HG02970 (cell line): ENCODE measurements at regions not wholly inside any gene's neighbourhood (a gene's known extent, or its start where the extent isn't known, plus 50 kb on each side); places are given as distances from the start of the nearest gene placed in this dataset.
"Not testable (repeated sequence)": the region's sequence is repeated elsewhere in the genome, so short reads cannot be mapped to it uniquely, and the experiment has no call there.

Experiments used
- ATAC-seq: cut with Tn5 transposase; IDR thresholded peaks from one replicate; pipeline ENCODE4 v1.9.1; 2021; ENCODE audit warnings: mild to moderate bottlenecking, moderate library complexity, moderate number of reproducible peaks; ENCODE audit not compliant: unreplicated experiment, low FRiP score

DNA sequence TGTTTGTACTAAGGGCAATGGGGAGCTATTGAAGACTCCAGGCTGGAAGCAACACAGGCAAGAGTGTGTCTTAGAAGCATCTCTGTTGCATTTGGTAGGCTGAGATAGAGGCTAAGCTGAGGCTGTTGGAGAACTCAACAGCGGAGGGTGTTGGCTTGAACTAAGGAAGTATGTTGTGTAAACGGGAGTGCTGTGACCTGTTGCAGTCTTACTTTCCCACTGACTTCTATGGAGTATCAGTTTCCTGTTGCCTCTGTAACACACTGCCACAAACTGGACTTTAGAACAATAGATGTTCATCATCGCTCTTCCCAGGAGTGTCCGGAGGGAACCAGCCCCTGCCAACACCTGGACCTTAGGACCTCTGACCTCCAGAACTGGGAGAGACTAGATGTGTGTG lies 181.8 kb downstream of the NPIPB11 start:
- ATAC-seq: not testable (repeated sequence)

DNA sequence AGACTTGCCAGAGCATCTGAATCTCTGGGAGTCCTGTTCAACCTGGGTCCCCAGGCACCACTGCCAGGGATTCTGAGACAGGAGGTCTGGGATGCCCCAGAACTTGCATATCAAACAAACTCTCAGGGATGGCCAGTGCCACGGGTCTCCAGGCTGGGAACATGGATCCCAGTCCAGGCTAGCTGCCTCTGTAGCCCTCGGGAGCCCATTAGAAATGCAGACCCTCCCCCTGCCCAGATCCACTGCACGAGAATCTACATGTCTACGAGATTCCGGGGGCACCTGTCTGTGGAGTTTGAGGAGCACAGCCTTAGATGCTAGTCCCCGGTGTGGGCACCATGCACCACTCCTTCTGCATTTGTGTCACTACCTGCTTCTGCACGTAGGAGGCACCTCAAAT lies 183.9 kb downstream of the NPIPB11 start:
- not testable (repeated sequence) for ATAC-seq

DNA sequence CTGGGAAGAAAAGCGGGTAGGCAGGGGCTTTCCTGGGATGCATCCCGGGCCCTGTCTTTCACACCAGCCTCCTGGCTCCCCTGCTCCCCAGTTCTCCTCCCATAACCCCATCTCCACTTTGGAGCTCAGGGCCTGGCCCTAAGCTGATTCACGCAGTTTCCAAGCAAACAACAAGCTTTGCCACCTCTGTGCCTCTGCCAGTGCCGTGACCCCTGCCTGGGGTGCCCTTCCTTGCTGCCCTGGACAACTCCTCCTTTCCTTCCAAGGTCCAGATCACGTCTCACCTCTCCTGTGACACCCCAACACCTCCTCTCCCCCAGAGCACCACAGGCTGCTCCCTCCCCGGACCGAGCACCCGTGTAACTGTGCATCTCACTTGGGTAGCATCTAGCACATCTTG lies 184.5 kb downstream of the NPIPB11 start:
- not testable (repeated sequence) for ATAC-seq

GRCh38 chr16:29221281-29221955 lies 185.1 kb downstream of the NPIPB11 start:
- ATAC-seq: not testable (repeated sequence)

GRCh38 chr16:29220647-29221191 lies 185.8 kb downstream of the NPIPB11 start:
- not testable (repeated sequence) for ATAC-seq

DNA sequence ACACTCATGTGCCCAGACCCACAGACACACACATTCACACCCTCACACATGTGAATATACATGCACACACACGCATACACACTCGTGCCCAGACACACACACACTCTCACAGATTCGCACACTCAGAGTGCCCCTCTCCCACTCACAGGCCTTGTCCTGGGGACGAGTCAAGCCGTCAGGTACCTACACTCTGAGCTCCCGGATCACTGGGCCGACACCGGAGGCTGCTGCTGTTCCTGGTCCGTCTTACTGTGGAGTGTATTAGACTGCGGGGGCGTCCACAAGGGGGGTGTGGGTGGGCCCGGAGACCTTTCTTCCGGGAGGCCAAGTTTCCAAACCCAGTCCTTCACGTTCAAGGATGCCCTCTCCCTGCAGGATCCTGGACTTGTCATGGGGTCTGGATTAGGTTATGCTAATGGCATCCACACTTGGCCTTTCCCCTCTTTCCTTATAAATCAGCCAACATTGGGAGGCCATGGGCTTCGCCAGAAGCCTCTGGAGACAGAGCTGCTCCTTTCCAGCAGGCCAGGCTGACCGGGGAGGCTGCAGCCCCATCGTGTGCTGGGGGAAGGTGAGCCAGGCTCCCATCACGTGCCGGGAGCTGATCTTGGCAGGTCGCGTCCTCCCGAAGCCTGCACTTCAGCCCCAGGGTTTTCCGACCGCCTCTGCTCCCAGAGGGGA lies 186.4 kb downstream of the NPIPB11 start:
- ATAC-seq: not testable (repeated sequence)

- ATAC-seq: not testable (repeated sequence)
Measured at GRCh38 chr16:29219562-29219961, 186.9 kb downstream of the NPIPB11 start.

- ATAC-seq: not testable (repeated sequence)
Measured at GRCh38 chr16:29218649-29219048, 187.9 kb downstream of the NPIPB11 start.

GRCh38 chr16:29218171-29218570 lies 188.3 kb downstream of the NPIPB11 start:
- not testable (repeated sequence) for ATAC-seq

DNA sequence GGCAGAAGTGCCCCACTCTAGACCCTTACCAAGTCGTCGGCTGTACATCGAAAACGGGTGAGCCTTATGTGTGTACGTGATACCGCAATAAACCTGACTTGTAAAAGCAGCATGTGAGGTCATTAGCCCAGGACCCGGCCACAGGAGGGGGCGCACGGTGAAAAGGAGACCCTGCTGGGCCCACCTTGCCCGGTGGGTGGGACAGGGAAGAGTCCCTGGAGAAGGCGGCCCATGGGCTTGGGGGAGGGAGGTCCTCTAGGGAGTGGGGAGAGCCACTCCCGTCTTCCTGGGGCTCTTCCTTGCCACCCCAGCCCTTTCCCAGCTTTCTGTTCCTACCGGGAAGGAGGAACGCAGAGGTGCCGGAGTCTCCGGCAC lies 188.8 kb downstream of the NPIPB11 start:
- not testable (repeated sequence) for ATAC-seq

DNA sequence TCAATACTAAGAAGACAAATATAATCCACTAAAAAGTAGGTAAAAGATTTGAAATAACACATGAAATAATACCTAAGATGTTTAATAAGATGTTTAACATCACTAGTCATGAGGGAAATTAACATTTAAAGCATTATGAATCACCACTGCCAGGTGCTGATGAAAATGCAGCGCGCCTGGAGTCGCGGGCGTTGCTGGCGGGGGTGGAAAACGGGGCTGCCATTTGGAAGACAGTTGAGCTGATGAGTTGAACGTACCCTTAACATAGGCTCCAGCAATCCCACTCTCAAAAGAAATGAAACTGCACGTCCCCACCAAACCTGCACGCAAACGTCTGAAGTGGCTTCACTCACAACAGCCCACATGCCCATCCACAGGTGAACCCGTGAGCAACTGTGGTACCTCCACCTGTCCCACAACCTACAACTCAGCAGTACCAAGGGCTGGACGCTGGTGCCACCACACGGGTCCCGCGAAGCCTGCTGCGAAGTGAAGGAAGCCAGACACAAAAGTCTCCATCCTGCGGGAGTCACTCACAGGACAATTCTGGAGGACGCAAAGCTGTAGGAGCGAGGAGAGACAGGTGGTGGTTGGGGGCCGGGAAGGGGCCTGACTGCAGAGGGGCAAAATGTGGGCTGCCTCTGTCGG lies 189.3 kb downstream of the NPIPB11 start:
- ATAC-seq: not testable (repeated sequence)

DNA sequence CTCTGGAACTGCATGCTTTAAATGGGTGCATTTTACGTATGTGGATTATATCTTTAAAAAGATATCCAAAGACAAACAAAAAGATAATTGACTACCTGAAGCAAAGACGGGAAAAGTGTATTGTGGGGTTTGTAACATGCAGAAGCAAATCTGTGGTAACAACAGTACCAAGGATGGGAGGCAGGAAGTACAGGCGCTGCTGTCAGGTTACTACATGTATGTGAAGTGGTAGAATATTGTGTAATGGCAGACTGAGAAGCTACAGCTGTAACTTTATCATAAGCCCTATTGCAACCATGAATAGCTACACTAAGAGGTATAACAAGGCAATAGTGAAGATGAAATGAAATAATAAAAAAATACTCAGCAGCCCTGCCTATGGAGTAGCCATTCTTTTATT lies 192.7 kb downstream of the NPIPB11 start:
- ATAC-seq: not testable (repeated sequence)

DNA sequence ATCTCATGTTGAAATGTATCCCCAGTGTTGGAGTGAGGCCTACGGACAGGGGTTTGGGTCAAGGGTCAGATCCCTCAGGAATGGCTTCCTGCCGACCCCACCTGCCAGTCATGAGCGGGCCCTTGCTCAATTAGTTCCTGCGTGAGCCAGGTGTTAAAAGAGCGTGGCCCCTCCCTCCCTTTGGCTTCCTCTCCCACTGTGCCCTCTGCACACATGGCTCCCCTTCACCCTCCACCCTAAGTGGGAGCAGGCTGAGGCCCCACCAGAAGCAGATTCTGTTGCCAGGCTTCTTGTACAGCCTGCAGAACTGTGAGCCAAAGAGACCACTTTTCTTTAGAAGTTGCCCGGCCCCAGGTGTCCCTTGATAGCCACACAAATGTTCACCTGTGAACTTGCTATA lies 193.3 kb downstream of the NPIPB11 start:
- ATAC-seq: not testable (repeated sequence)

GRCh38 chr16:29212084-29213027 lies 194.2 kb downstream of the NPIPB11 start:
- ATAC-seq: not testable (repeated sequence)

GRCh38 chr16:29211456-29211855 lies 195.1 kb downstream of the NPIPB11 start:
- not testable (repeated sequence) for ATAC-seq

DNA sequence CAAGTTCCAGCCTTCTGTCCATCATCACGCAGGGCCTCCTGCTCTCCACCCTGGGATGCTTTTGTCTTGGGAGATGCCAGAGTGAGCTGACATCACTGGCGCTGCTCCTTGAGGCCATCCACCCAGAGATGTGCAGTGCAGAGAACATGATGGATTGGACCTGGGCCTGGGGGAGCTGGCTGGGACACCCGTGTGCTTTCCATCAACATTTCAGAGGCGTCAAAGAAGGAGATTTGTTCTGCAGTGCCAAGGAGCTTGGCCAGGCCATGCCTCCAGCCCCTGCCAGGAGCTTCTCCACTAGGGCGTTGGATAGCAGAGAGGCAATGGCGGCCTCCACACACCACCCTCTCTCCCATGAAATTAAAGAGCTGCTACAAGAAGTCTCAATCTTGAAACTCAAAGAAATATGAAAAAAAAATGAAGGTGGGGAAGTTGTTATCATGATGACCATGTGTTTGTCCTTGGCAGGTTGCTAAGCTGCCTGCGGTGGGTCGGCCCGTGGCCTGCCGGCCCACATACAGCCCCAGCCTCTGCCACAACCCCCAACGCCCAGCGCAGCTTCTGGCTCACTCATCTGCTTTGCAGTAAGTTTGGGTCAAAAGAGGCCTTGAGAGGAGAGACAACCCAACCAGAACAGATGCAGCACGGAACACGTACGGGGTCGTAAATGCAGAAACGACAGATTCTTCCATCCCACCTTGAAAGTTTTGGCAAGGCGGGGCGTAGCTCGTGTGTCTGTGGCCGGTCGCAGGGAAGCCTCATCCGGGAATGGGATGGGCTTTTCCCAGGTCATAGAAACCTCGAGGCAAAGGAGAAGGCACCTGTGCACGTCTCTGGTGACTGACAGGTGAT lies 196.0 kb downstream of the NPIPB11 start:
- ATAC-seq: not testable (repeated sequence)

GRCh38 chr16:29206120-29206519 lies 200.4 kb downstream of the NPIPB11 start:
- not testable (repeated sequence) for ATAC-seq

- ATAC-seq: not testable (repeated sequence)
Measured at GRCh38 chr16:29205151-29205550, 201.4 kb downstream of the NPIPB11 start.

- ATAC-seq: no peak
Measured at GRCh38 chr16:29204806-29205135, 201.7 kb downstream of the NPIPB11 start.
